ENCODE measurements at regions not wholly inside any gene's neighbourhood (a gene's known extent, or its start where the extent isn't known, plus 50 kb on each side); places are given as distances from the start of the nearest gene placed in this dataset.

GRCh38 chr4:164440199-164440598, 313.7 kb upstream of the SMIM31 start:
- no peak overlapping the region for H3K27ac ChIP-seq
- no peaks in the 10 kb centered on the region for H3K36me3 ChIP-seq
- H3K27me3 ChIP-seq, result no peaks in the 10 kb centered on the region
- H3K4me3 ChIP-seq, result no peak overlapping the region
- TF ChIP-seq, protein P1, sequence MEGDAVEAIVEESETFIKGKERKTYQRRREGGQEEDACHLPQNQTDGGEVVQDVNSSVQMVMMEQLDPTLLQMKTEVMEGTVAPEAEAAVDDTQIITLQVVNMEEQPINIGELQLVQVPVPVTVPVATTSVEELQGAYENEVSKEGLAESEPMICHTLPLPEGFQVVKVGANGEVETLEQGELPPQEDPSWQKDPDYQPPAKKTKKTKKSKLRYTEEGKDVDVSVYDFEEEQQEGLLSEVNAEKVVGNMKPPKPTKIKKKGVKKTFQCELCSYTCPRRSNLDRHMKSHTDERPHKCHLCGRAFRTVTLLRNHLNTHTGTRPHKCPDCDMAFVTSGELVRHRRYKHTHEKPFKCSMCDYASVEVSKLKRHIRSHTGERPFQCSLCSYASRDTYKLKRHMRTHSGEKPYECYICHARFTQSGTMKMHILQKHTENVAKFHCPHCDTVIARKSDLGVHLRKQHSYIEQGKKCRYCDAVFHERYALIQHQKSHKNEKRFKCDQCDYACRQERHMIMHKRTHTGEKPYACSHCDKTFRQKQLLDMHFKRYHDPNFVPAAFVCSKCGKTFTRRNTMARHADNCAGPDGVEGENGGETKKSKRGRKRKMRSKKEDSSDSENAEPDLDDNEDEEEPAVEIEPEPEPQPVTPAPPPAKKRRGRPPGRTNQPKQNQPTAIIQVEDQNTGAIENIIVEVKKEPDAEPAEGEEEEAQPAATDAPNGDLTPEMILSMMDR (IDR thresholded peaks at IDR 0.05), result no peak
- no peaks in the 10 kb centered on the region for H3K4me1 ChIP-seq
- H3K9me3 ChIP-seq, result no peaks in the 10 kb centered on the region
- no peak for DNase-seq (ENCODE audit: low spot score)

GRCh38 chr4:164441109-164441508, 312.8 kb upstream of the SMIM31 start:
- no peak for DNase-seq (ENCODE audit: low spot score)
- Histone ChIP-seq H3K36me3 (no peaks in the 10 kb centered on the region), H3K4me1 (no peaks in the 10 kb centered on the region), H3K27me3 (no peaks in the 10 kb centered on the region), H3K9me3 (no peaks in the 10 kb centered on the region), H3K27ac (no peak overlapping the region), H3K4me3 (no peak overlapping the region)
- TF ChIP-seq, protein P1 (IDR thresholded peaks at IDR 0.05), result no peak

DNA sequence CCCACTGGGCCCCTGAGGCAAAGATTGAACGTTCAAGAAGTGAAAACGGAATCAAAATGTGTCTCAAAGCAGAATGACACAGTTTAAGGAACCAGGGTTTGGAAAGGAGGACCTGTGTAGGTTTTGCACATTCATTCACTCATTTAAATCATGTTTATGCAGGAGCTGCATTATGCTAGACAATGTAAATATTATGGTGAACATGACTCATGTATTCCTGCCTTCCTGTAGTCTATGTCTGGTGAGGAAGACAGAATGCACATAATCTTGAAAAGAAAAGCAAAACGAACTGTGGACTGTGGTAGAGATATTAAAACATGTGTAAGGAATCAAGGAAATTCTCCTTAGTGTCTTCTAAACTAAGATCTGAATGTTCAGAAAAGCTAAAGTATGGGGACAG, 311.8 kb upstream of the SMIM31 start:
- no peaks in the 10 kb centered on the region for H3K27me3 ChIP-seq
- no peaks in the 10 kb centered on the region for H3K36me3 ChIP-seq
- TF ChIP-seq, protein P1 (IDR thresholded peaks at IDR 0.05), result no peak
- no peaks in the 10 kb centered on the region for H3K9me3 ChIP-seq
- no peak overlapping the region for H3K27ac ChIP-seq
- no peaks in the 10 kb centered on the region for H3K4me1 ChIP-seq
- H3K4me3 ChIP-seq, result no peak overlapping the region
- no peak for DNase-seq (ENCODE audit: low spot score)

DNA sequence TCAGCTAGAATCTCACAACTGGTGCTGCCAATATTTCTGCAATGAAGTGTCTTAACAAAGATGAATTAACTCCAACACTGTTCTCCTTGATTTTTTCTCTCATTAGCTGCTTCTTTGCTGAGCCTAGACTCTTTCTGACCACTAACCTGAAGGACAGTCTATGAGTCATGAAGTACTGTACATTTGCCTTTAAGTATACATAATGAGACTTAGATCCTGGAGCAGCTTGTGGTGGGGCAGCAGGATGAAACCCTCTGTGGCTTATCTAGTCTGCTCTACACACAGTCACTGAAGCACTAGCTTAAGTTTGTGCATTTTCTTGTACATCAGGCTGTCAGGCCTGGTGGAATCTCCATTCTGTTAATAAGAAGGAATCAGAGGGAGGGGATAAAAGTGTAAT, 307.4 kb upstream of the SMIM31 start:
- Histone ChIP-seq H3K36me3 (no peaks in the 10 kb centered on the region), H3K9me3 (no peaks in the 10 kb centered on the region), H3K4me1 (no peaks in the 10 kb centered on the region), H3K27ac (no peak overlapping the region), H3K4me3 (no peak overlapping the region), H3K27me3 (no peaks in the 10 kb centered on the region)
- DNase-seq (ENCODE audit: low spot score), result no peak
- TF ChIP-seq, protein P1 (IDR thresholded peaks at IDR 0.05), result no peak

DNA sequence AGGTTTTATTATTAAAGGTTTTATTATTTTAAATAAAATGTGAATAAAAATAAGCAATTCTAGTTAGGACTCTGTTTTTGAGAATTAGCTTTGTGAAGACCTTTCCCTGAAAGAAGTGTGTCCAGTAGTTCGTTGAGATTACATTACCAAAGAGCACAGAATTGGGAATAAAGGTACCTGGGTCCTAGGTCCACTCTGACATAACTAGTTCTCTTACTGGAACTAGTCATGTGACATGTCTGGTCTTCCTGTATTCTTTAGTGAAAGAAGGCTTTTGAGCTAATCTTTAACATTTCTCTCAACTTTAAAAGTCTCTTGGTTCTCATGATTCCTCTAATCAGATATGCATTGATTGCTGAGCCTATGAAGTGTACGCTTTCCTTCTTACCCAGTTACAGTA, 292.0 kb upstream of the SMIM31 start:
- TF ChIP-seq, protein P1 (IDR thresholded peaks at IDR 0.05), result no peak

DNA sequence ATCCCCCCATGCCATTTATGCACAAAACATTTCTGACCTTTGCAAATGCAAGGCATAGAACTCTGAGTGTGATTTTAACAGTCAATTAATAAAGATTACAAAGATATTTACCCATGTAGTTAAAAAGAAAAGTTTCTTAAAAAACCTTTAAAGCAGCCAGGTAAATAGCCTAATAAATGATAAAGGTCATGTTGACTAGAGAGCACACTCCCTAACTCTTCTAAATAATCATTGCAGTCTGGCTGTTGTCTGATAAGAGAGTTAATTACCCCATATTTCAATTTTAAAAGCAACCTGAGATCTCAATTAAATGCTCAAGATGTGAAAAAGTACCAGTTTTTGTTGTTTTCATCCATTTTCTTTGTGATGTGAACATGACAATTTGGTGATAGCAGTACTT, 291.5 kb upstream of the SMIM31 start:
- Histone ChIP-seq H3K9me3 (no peaks in the 10 kb centered on the region), H3K36me3 (no peaks in the 10 kb centered on the region), H3K4me1 (no peaks in the 10 kb centered on the region), H3K27ac (no peak overlapping the region), H3K27me3 (no peaks in the 10 kb centered on the region), H3K4me3 (no peak overlapping the region)
- TF ChIP-seq, protein P1 (IDR thresholded peaks at IDR 0.05), result no peak
- no peak for DNase-seq (ENCODE audit: low spot score)

More for the DNA sequence above, 292.0 kb upstream of the SMIM31 start:
- Histone ChIP-seq H3K4me1 (no peaks in the 10 kb centered on the region), H3K27ac (no peak overlapping the region), H3K27me3 (no peaks in the 10 kb centered on the region), H3K36me3 (no peaks in the 10 kb centered on the region), H3K4me3 (no peak overlapping the region), H3K9me3 (peaks cover 0 to 1% of the 10 kb centered on the region in 2 donors)
- DNase-seq (ENCODE audit: low spot score), result no peak

Data from right atrium auricular region (tissue), 2 donors.